ENCODE measurements at regions not wholly inside any gene's neighbourhood (a gene's known extent, or its start where the extent isn't known, plus 50 kb on each side); places are given as distances from the start of the nearest gene placed in this dataset.

DNA sequence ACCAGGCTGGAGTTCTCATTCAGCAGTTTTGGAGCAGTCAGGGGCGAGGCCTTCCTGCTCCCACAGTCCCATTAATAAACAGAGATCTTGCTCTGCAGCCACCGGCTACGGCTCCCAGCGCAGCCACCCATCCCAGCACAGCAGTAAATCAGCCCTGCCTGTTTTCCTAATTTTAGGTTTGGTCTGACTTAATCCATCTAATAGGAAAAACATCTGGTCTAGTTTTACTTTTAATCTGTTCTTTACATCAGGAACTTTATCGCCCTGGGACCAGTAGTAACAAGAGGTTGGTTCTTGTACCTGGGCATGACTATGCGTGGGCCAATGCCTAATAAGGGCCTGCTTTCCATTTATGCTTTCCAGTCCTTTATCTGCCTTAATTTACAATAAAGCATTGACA is 264.0 kb upstream of the DPH6 start:
- TF ChIP-seq, protein P1, sequence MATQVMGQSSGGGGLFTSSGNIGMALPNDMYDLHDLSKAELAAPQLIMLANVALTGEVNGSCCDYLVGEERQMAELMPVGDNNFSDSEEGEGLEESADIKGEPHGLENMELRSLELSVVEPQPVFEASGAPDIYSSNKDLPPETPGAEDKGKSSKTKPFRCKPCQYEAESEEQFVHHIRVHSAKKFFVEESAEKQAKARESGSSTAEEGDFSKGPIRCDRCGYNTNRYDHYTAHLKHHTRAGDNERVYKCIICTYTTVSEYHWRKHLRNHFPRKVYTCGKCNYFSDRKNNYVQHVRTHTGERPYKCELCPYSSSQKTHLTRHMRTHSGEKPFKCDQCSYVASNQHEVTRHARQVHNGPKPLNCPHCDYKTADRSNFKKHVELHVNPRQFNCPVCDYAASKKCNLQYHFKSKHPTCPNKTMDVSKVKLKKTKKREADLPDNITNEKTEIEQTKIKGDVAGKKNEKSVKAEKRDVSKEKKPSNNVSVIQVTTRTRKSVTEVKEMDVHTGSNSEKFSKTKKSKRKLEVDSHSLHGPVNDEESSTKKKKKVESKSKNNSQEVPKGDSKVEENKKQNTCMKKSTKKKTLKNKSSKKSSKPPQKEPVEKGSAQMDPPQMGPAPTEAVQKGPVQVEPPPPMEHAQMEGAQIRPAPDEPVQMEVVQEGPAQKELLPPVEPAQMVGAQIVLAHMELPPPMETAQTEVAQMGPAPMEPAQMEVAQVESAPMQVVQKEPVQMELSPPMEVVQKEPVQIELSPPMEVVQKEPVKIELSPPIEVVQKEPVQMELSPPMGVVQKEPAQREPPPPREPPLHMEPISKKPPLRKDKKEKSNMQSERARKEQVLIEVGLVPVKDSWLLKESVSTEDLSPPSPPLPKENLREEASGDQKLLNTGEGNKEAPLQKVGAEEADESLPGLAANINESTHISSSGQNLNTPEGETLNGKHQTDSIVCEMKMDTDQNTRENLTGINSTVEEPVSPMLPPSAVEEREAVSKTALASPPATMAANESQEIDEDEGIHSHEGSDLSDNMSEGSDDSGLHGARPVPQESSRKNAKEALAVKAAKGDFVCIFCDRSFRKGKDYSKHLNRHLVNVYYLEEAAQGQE (IDR thresholded peaks at IDR 0.05; ENCODE audit: low read depth, low read length): no peak
- TF ChIP-seq JUND (IDR thresholded peaks at IDR 0.05; ENCODE audit: low read depth, low read length) (no peak), POLR2AphosphoS5 (IDR thresholded peaks at IDR 0.05; ENCODE audit: low read length) (no peak), RCOR1 (conservative IDR thresholded peaks at IDR 0.05; ENCODE audit: low read depth, low read length) (no peak), EP300 (IDR thresholded peaks at IDR 0.05; ENCODE audit: borderline replicate concordance in 1 of 2, control insufficient read depth in 1 of 2, low read depth in 2 of 2, low read length in 2 of 2) (no peak), ZZZ3 (IDR thresholded peaks at IDR 0.05; ENCODE audit: control insufficient read depth, insufficient read length, low read depth) (no peak), RAD21 (IDR thresholded peaks at IDR 0.05; ENCODE audit: insufficient read depth, low read depth, low read length) (no peak), SUZ12 (IDR thresholded peaks at IDR 0.05; ENCODE audit: unreplicated experiment) (no peak)
- TF ChIP-seq, protein P2, sequence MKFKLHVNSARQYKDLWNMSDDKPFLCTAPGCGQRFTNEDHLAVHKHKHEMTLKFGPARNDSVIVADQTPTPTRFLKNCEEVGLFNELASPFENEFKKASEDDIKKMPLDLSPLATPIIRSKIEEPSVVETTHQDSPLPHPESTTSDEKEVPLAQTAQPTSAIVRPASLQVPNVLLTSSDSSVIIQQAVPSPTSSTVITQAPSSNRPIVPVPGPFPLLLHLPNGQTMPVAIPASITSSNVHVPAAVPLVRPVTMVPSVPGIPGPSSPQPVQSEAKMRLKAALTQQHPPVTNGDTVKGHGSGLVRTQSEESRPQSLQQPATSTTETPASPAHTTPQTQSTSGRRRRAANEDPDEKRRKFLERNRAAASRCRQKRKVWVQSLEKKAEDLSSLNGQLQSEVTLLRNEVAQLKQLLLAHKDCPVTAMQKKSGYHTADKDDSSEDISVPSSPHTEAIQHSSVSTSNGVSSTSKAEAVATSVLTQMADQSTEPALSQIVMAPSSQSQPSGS (IDR thresholded peaks at IDR 0.05; ENCODE audit: low read length): no peak

Measured in GM12878 (cell line).